RWPE1 (cell line): ENCODE measurements at regions not wholly inside any gene's neighbourhood (a gene's known extent, or its start where the extent isn't known, plus 50 kb on each side); places are given as distances from the start of the nearest gene placed in this dataset.

ENCODE experiments used
- CTCF ChIA-PET: fragments of 350-600 bp; sonication (Branson Sonifier 250); formaldehyde crosslinking; extraction: SDS; loops from one replicate; lab custom pipeline; 2021; lab: Yijun Ruan, JAX
- POLR2A ChIA-PET: fragments of 400-600 bp; formaldehyde crosslinking; extraction: SDS; loops from one replicate; lab custom pipeline; 2020; ENCODE audit warnings: antibody characterized with exemption; ENCODE audit not compliant: low non-redundant PET; lab: Yijun Ruan, JAX
- DNase-seq: peaks from one replicate; pipeline ENCODE4 v3.0.0; 2012; ENCODE audit warnings: low spot score
- H3K27ac ChIP-seq: fragments of 450-650 bp; 2 replicates; pipeline ENCODE4 v1.5.1; 2017
- CTCF ChIP-seq: fragments of 450-650 bp; conservative IDR thresholded peaks from 2 replicates; pipeline ENCODE4 v1.5.1; 2017; ENCODE audit warnings: low read depth, mild to moderate bottlenecking

DNA sequence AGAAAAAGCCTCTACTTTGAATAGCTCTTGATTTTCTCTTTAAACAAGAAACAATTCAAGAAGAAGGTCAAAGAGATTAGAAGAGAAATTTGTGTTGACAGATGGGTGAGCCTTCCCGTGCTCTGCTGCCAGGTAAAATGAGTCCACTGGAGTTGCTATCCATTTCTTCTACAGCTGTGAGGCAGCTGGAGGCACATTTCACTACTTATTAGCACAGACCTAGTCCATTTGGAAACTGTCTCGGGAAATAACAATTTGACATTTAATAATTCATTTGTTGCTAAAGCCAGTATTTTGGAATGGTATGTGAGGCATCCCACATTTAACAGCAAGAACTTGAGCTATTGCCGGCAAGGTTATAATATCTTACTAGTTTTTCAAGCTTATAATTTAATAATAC is 396.8 kb upstream of the GRIA3 start:
- H3K27ac ChIP-seq: no peak overlapping the region
- POLR2A ChIA-PET: no interaction called here
- CTCF ChIA-PET: interaction anchor here (0.5 kb wide), 1 partner anchor 569 kb away, joined by 5 read pairs; no protein-coding TSS in a partner anchor
- no peak for DNase-seq
- no peak for TF ChIP-seq CTCF

DNA sequence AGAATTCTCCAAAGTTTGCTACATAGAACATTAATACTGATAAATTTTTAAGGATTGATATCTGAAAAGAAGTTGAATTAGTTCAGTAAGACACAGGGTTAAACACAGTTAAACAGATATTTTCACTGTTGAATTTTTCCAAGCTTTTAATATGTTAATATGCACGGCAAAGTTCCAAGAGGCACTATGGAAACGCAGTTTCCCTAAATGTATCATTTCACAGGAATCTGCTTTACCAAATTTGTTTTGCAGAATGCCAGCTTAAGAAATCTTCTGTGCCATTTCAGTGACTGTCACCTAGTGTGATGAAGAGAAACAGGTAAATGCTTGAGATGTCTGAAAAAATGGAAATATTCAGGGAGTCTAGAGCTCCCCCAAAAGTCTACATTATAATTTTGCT is 395.9 kb upstream of the GRIA3 start:
- CTCF ChIA-PET: no interaction called here
- TF ChIP-seq CTCF: no peak
- no peak for DNase-seq
- no peak overlapping the region for H3K27ac ChIP-seq
- POLR2A ChIA-PET: no interaction called here

- no peak for TF ChIP-seq CTCF
- DNase-seq: no peak
- ChIA-PET POLR2A (no interaction called here), CTCF (no interaction called here)
- H3K27ac ChIP-seq: no peak overlapping the region
These were observed 393.5 kb upstream of the GRIA3 start for GRCh38 chrX:122790376-122791095.

DNA sequence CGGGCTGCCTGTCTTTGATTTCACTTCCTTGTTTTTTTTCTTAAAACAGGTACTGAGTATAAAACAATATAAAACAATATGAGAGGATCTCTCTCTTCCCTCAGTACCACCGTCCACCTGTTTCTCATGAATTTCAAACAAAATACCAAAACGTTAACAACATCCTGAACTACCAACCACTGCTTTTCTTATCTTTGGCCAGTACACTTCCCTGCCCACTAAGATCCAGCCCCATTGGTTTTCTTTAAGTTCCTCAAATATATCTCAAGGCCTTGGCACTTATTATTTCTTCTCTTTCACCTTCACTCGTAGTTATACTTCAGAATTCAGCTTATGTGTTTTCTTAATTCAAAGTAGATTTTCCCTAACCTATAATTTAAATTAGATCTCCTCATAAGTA is 370.2 kb upstream of the GRIA3 start:
- no peak overlapping the region for H3K27ac ChIP-seq
- TF ChIP-seq CTCF: no peak
- ChIA-PET CTCF (no interaction called here), POLR2A (no interaction called here)
- no peak for DNase-seq

DNA sequence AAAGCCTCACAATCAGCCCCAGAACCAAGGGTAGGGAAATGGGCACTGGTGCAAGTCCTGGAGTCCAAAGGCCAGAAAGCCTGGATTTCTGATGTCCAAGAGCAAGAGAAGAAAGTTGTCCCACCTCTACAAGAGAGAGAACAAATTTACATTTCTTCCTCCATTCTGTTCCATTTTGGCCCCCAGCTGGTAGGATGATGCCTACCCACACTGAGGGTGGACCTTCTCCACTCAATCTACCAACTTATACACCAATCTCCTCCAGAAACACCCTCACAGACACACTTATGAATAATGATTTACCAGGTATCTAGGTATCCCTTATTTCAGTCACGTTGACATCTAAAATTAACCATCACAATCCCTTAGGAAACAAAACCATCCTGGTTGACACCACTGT is 367.8 kb upstream of the GRIA3 start:
- POLR2A ChIA-PET: no interaction called here
- TF ChIP-seq CTCF: no peak
- H3K27ac ChIP-seq: no peak overlapping the region
- no peak for DNase-seq
- CTCF ChIA-PET: no interaction called here

DNA sequence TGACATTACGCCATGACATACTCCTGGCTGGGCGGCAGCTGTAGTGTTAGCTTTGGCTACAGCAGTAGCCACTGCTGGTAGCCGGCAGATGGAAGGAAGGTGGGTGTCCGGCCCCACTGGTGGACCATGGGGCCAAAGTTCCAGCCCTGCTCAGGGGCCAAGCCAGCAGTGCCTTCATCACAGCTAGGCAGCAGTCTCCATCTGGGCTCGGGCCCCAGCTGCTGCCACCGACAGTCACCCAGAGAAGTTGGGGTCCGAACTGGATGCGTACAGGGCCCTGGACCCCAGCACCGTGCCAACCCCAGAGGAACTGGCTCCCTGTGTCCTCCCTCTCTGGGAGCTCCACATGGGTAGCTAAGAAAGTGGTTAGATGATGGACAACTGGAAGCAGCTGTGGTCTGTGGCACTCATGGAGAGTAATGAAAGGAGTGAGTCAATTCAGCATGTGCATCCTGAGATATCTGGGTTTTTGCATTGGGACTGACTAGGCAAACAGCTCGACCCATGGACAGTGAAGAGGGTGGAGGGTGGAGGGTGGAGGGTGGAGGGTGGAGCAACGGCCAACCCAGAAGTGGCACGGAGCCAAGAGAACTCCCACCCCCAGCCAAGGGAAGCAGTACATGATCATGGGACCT is 366.6 kb upstream of the GRIA3 start:
- TF ChIP-seq CTCF: no peak
- POLR2A ChIA-PET: no interaction called here
- no peak overlapping the region for H3K27ac ChIP-seq
- CTCF ChIA-PET: no interaction called here
- no peak for DNase-seq
